GM06990 (cell line): ENCODE measurements at regions not wholly inside any gene's neighbourhood (a gene's known extent, or its start where the extent isn't known, plus 50 kb on each side); places are given as distances from the start of the nearest gene placed in this dataset.

Source experiments
- DNase-seq: peaks from one replicate; pipeline ENCODE4 v3.0.0-alpha.2; 2011; ENCODE audit not compliant: insufficient read length; ENCODE audit errors: extremely low read depth
- H3K27me3 ChIP-seq: replicated peaks from 2 replicates; pipeline ENCODE4 v1.6.0; 2011; ENCODE audit warnings: low read length; ENCODE audit not compliant: control insufficient read depth, insufficient read depth
- H3K36me3 ChIP-seq: 2 replicates; pipeline ENCODE4 v1.5.1; 2011; ENCODE audit warnings: low read length; ENCODE audit not compliant: control insufficient read depth, insufficient read depth
- H3K4me3 ChIP-seq: replicated peaks from 2 replicates; pipeline ENCODE4 v1.5.1; 2011; ENCODE audit warnings: low read depth, mild to moderate bottlenecking, control low read depth, low read length
- CTCF ChIP-seq: IDR thresholded peaks from 2 replicates; pipeline ENCODE4 v1.5.1; 2011; ENCODE audit warnings: low read length, control low read depth, mild to moderate bottlenecking, inconsistent platforms; ENCODE audit not compliant: insufficient read depth, poor library complexity, severe bottlenecking

GRCh38 chr6:140581601-140582000 is 1207.2 kb upstream of the CITED2 start:
- DNase-seq = no peak
- Histone ChIP-seq H3K4me3 (no peak overlapping the region), H3K36me3 (no peaks in the 10 kb centered on the region), H3K27me3 (no peaks in the 10 kb centered on the region)
- no peak for TF ChIP-seq CTCF

GRCh38 chr6:140579918-140580317 is 1205.5 kb upstream of the CITED2 start:
- no peak for DNase-seq
- H3K27me3 ChIP-seq = no peaks in the 10 kb centered on the region
- no peaks in the 10 kb centered on the region for H3K36me3 ChIP-seq
- no peak overlapping the region for H3K4me3 ChIP-seq
- no peak for TF ChIP-seq CTCF

- H3K4me3 ChIP-seq = no peak overlapping the region
- H3K27me3 ChIP-seq = no peaks in the 10 kb centered on the region
- H3K36me3 ChIP-seq = no peaks in the 10 kb centered on the region
- no peak for TF ChIP-seq CTCF
- no peak for DNase-seq
Measured at GRCh38 chr6:140576004-140576555, 1201.6 kb upstream of the CITED2 start.

- DNase-seq = no peak
- H3K27me3 ChIP-seq = no peaks in the 10 kb centered on the region
- TF ChIP-seq CTCF = no peak
- no peaks in the 10 kb centered on the region for H3K36me3 ChIP-seq
- H3K4me3 ChIP-seq = no peak overlapping the region
Measured at GRCh38 chr6:140572867-140573266, 1198.4 kb upstream of the CITED2 start.

GRCh38 chr6:140572129-140572528 is 1197.7 kb upstream of the CITED2 start:
- H3K4me3 ChIP-seq = no peak overlapping the region

More at GRCh38 chr6:140572129-140572528, 1197.7 kb upstream of the CITED2 start:
- Histone ChIP-seq H3K27me3 (no peaks in the 10 kb centered on the region), H3K36me3 (no peaks in the 10 kb centered on the region)
- TF ChIP-seq CTCF = no peak
- DNase-seq = no peak
